Prostate gland (tissue), 2 donors: ENCODE measurements at regions not wholly inside any gene's neighbourhood (a gene's known extent, or its start where the extent isn't known, plus 50 kb on each side); places are given as distances from the start of the nearest gene placed in this dataset.

Source experiments
- DNase-seq: peaks from one replicate; pipeline ENCODE4 v3.0.0-alpha.2; 2019; ENCODE audit warnings: low spot score
- H3K27ac ChIP-seq, 2 donors: fragments of 200-600 bp; sonication (generic); 2 replicates each; pipeline ENCODE4 v1.5.1; 2017 to 2019
- H3K27me3 ChIP-seq: fragments of 200-600 bp; sonication (generic); replicated peaks from 2 replicates; pipeline ENCODE4 v1.5.1; 2019; ENCODE audit not compliant: insufficient read depth
- H3K36me3 ChIP-seq, 2 donors: fragments of 200-600 bp; sonication (generic); 1 replicate in 1 of 2; 2 replicates in 1 of 2; pipeline versions ENCODE4 v1.5.1 to v1.8.1; 2017 to 2019
- H3K4me1 ChIP-seq: fragments of 200-600 bp; sonication (generic); replicated peaks from 2 replicates; pipeline ENCODE4 v1.5.1; 2019
- H3K4me3 ChIP-seq, 2 donors: fragments of 200-600 bp; sonication (generic); 2 replicates each; pipeline ENCODE4 v1.5.1; 2017 to 2019
- H3K9me3 ChIP-seq: fragments of 200-600 bp; sonication (generic); 2 replicates; pipeline ENCODE4 v1.5.1; 2017
- CTCF ChIP-seq, 4 experiments: fragments of 200-600 bp in 2 of 4; fragments of 450-650 bp in 2 of 4; sonication (generic) in 2 of 4; IDR thresholded peaks; 1 replicate in 3 of 4; 2 replicates in 1 of 4; pipeline ENCODE4 v1.5.1; 2016 to 2019; ENCODE audit warnings: antibody characterized with exemption in 4 of 4, mild to moderate bottlenecking in 2 of 4, moderate library complexity in 2 of 4
- POLR2A ChIP-seq: fragments of 450-650 bp; IDR thresholded peaks from one replicate; pipeline ENCODE4 v1.6.1; 2016; ENCODE audit warnings: antibody characterized with exemption, mild to moderate bottlenecking
- POLR2AphosphoS5 ChIP-seq: sonication (generic); formaldehyde crosslinking; IDR thresholded peaks from one replicate; pipeline ENCODE4 v1.6.1; 2017; ENCODE audit warnings: antibody characterized with exemption
- WGBS: methylation state at CpG from one replicate; pipeline ENCODE4 v1.1.5; 2018; 5-methylcytosine and 5-hydroxymethylcytosine counted together
- intact Hi-C: fragments of 100-400 bp; cut with DNase I; formaldehyde crosslinking; loops from one replicate; pipeline ENCODE4 v1.14.2; 2022

- intact Hi-C loops, result no loop called here
- DNase-seq, result no peak
- TF ChIP-seq POLR2A (no peak), CTCF (IDR thresholded peaks at IDR 0.05) (no peak), POLR2AphosphoS5 (no peak)
- H3K4me3 ChIP-seq, result no peak overlapping the region
- H3K27ac ChIP-seq, result no peak overlapping the region
- no peaks in the 10 kb centered on the region for H3K27me3 ChIP-seq
- H3K9me3 ChIP-seq, result no peaks in the 10 kb centered on the region
- no peaks in the 10 kb centered on the region for H3K4me1 ChIP-seq
- 82% methylated on average over 5 of the region's 5 CpGs for WGBS
- H3K36me3 ChIP-seq, result no peaks in the 10 kb centered on the region
These were observed 123.5 kb upstream of the UQCRFS1 start for GRCh38 chr19:29336425-29336824.

- Histone ChIP-seq H3K4me3 (no peak overlapping the region), H3K27ac (no peak overlapping the region)
- whole genome bisulfite sequencing, result 73% methylated on average over 6 of the region's 6 CpGs
These were observed 124.1 kb upstream of the UQCRFS1 start for GRCh38 chr19:29337029-29337428.

GRCh38 chr19:29338480-29338879 lies 125.5 kb upstream of the UQCRFS1 start:
- no peaks in the 10 kb centered on the region for H3K27me3 ChIP-seq
- 72% methylated on average over 1 of the region's 1 CpG for WGBS

More at GRCh38 chr19:29337029-29337428, 124.1 kb upstream of the UQCRFS1 start:
- no peak for DNase-seq
- H3K4me1 ChIP-seq, result no peaks in the 10 kb centered on the region
- TF ChIP-seq CTCF (IDR thresholded peaks at IDR 0.05) (no peak), POLR2A (no peak), POLR2AphosphoS5 (no peak)
- intact Hi-C loops, result no loop called here
- H3K9me3 ChIP-seq, result no peaks in the 10 kb centered on the region
- H3K27me3 ChIP-seq, result no peaks in the 10 kb centered on the region
- H3K36me3 ChIP-seq, result no peaks in the 10 kb centered on the region

GRCh38 chr19:29342721-29343120 lies 129.8 kb upstream of the UQCRFS1 start:
- no peak for TF ChIP-seq POLR2AphosphoS5
- no peak for TF ChIP-seq POLR2A
- TF ChIP-seq CTCF (IDR thresholded peaks at IDR 0.05), result no peak
- no peaks in the 10 kb centered on the region for H3K9me3 ChIP-seq
- intact Hi-C loops, result no loop called here
- H3K4me1 ChIP-seq, result no peaks in the 10 kb centered on the region
- no peak overlapping the region for H3K27ac ChIP-seq
- DNase-seq, result no peak
- H3K4me3 ChIP-seq, result no peak overlapping the region
- 86% methylated on average over 1 of the region's 1 CpG for WGBS
- H3K36me3 ChIP-seq, result no peaks in the 10 kb centered on the region
- H3K27me3 ChIP-seq, result no peaks in the 10 kb centered on the region

More at GRCh38 chr19:29338480-29338879, 125.5 kb upstream of the UQCRFS1 start:
- H3K36me3 ChIP-seq, result no peaks in the 10 kb centered on the region
- TF ChIP-seq CTCF (IDR thresholded peaks at IDR 0.05), result no peak
- no peak for TF ChIP-seq POLR2A
- no peak for TF ChIP-seq POLR2AphosphoS5
- H3K4me1 ChIP-seq, result no peaks in the 10 kb centered on the region
- H3K9me3 ChIP-seq, result no peaks in the 10 kb centered on the region
- H3K27ac ChIP-seq, result no peak overlapping the region
- DNase-seq, result no peak
- intact Hi-C loops, result no loop called here
- no peak overlapping the region for H3K4me3 ChIP-seq

- Histone ChIP-seq H3K36me3 (no peaks in the 10 kb centered on the region), H3K27me3 (no peaks in the 10 kb centered on the region), H3K9me3 (no peaks in the 10 kb centered on the region), H3K4me3 (no peak overlapping the region), H3K4me1 (no peaks in the 10 kb centered on the region), H3K27ac (no peak overlapping the region)
- 35% methylated on average over 10 of the region's 10 CpGs for WGBS
- no peak for DNase-seq
- intact Hi-C loops, result no loop called here
- TF ChIP-seq POLR2AphosphoS5 (no peak), CTCF (IDR thresholded peaks at IDR 0.05) (no peak), POLR2A (no peak)
These were observed 151.3 kb upstream of the UQCRFS1 start for GRCh38 chr19:29364224-29364726.
